Karpas-422 (cell line): ENCODE measurements at regions not wholly inside any gene's neighbourhood (a gene's known extent, or its start where the extent isn't known, plus 50 kb on each side); places are given as distances from the start of the nearest gene placed in this dataset.

ENCODE experiments used
- DNase-seq: peaks from one replicate; pipeline ENCODE4 v3.0.0-alpha.2; 2015
- H2AFZ ChIP-seq: fragments of 200-600 bp; sonication (generic); 2 replicates; pipeline ENCODE4 v1.6.1; 2014; ENCODE audit warnings: antibody characterized with exemption, low read length, mixed read lengths
- H3K27ac ChIP-seq: fragments of 200-600 bp; sonication (generic); 2 replicates; pipeline ENCODE4 v1.5.1; 2014; ENCODE audit warnings: mild to moderate bottlenecking, low read length, moderate library complexity
- H3K27me3 ChIP-seq: fragments of 200-600 bp; sonication (generic); 2 replicates; pipeline ENCODE4 v1.6.1; 2014; ENCODE audit warnings: low read length, mixed read lengths
- H3K36me3 ChIP-seq: fragments of 200-600 bp; sonication (generic); 2 replicates; pipeline ENCODE4 v1.6.1; 2014; ENCODE audit warnings: low read length, mixed read lengths; ENCODE audit not compliant: insufficient read depth
- H3K4me1 ChIP-seq: fragments of 200-600 bp; sonication (generic); 2 replicates; pipeline ENCODE4 v1.6.1; 2014; ENCODE audit warnings: mild to moderate bottlenecking, low read length, mixed read lengths
- H3K4me2 ChIP-seq: fragments of 200-600 bp; sonication (generic); 2 replicates; pipeline ENCODE4 v1.6.1; 2014; ENCODE audit warnings: low read length, low read depth, mild to moderate bottlenecking; ENCODE audit not compliant: poor library complexity, severe bottlenecking
- H3K4me3 ChIP-seq: fragments of 200-600 bp; sonication (generic); 2 replicates; pipeline ENCODE4 v1.5.1; 2014; ENCODE audit warnings: mild to moderate bottlenecking, antibody characterized with exemption, low read length, mixed read lengths
- H3K79me2 ChIP-seq: fragments of 200-600 bp; sonication (generic); 2 replicates; pipeline ENCODE4 v1.6.1; 2014; ENCODE audit warnings: mild to moderate bottlenecking, low read length, mixed read lengths
- H3K9ac ChIP-seq: fragments of 200-600 bp; sonication (generic); 2 replicates; pipeline ENCODE4 v1.6.0; 2014; ENCODE audit warnings: low read length
- H3K9me2 ChIP-seq: fragments of 200-600 bp; sonication (generic), shearing (Covaris generic); replicated peaks from 2 replicates; pipeline ENCODE4 v1.6.0; 2014; ENCODE audit warnings: mild to moderate bottlenecking, low read length, moderate library complexity; ENCODE audit not compliant: insufficient read depth
- H3K9me3 ChIP-seq: fragments of 300-700, 200-600 bp; sonication (generic); 2 replicates; pipeline ENCODE4 v1.6.1; 2014; ENCODE audit warnings: low read length, mixed read lengths
- H4K20me1 ChIP-seq: fragments of 200-600 bp; sonication (generic); 2 replicates; pipeline ENCODE4 v1.6.1; 2014; ENCODE audit warnings: mild to moderate bottlenecking, antibody characterized with exemption, low read length, low read depth; ENCODE audit not compliant: insufficient read depth

DNA sequence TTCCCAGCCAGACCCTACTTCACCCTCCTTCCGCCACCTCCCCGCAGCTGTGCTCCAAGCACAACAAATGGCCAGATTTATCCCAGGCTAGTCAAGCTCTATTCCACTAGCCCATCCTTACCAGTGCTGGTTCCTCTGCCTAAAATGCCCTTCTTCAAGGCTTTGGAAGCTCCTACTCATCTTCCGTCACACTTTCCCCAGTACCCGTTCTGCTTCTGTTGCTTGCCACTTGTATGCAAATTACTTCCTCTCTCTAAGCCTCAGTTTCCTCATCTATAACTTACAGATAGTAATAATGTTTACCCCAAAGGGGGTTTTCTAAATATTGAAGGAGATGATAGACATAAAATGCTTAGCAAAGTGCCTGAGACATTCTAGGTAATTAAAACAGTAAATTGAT is 193.1 kb downstream of the MAFB start:
- no peak for DNase-seq
- H3K9ac ChIP-seq = no peak overlapping the region
- no peak overlapping the region for H3K4me2 ChIP-seq
- H3K4me1 ChIP-seq = no peaks in the 10 kb centered on the region
- H2AFZ ChIP-seq = no peak overlapping the region
- no peaks in the 10 kb centered on the region for H3K9me2 ChIP-seq
- H3K79me2 ChIP-seq = no peaks in the 10 kb centered on the region
- H3K9me3 ChIP-seq = no peaks in the 10 kb centered on the region
- H3K27ac ChIP-seq = no peak overlapping the region
- H3K27me3 ChIP-seq = no peaks in the 10 kb centered on the region
- no peaks in the 10 kb centered on the region for H3K36me3 ChIP-seq
- no peaks in the 10 kb centered on the region; the same call in 1 of the 2 replicates for H4K20me1 ChIP-seq
- no peak overlapping the region for H3K4me3 ChIP-seq

DNA sequence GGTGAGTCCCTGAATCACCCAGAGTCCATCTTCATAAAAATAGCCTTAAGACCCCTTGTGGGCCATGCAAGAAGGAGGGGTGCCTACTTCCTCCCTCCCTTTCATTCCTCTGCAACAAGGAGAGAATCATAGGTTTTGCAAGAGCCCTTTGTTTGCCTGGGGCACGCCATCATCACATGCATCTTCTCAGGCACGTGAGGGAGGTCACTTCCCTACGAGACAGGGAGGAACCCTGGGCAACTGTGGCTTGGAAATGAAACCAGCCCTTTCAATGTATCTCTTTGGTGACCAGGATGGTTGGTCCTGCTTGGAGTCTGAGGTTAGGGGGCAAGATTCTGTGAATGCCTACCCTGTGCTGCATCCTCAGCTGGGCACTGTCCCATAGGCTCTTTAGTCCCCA is 194.8 kb downstream of the MAFB start:
- H3K79me2 ChIP-seq = no peaks in the 10 kb centered on the region
- no peaks in the 10 kb centered on the region for H3K27me3 ChIP-seq
- no peaks in the 10 kb centered on the region for H3K4me1 ChIP-seq
- no peaks in the 10 kb centered on the region for H3K36me3 ChIP-seq
- no peaks in the 10 kb centered on the region; the same call in 1 of the 2 replicates for H4K20me1 ChIP-seq
- H3K27ac ChIP-seq = no peak overlapping the region
- no peak overlapping the region for H3K4me3 ChIP-seq
- H3K9me3 ChIP-seq = no peaks in the 10 kb centered on the region
- no peak overlapping the region for H2AFZ ChIP-seq
- H3K9me2 ChIP-seq = no peaks in the 10 kb centered on the region
- H3K4me2 ChIP-seq = no peak overlapping the region
- no peak overlapping the region for H3K9ac ChIP-seq
- no peak for DNase-seq

GRCh38 chr20:40493549-40493948 is 195.5 kb downstream of the MAFB start:
- Histone ChIP-seq H3K4me3 (no peak overlapping the region), H4K20me1 (no peaks in the 10 kb centered on the region), H2AFZ (no peak overlapping the region), H3K4me2 (no peak overlapping the region), H3K9me3 (no peaks in the 10 kb centered on the region), H3K27ac (no peak overlapping the region), H3K79me2 (no peaks in the 10 kb centered on the region), H3K4me1 (no peaks in the 10 kb centered on the region), H3K36me3 (no peaks in the 10 kb centered on the region), H3K9me2 (no peaks in the 10 kb centered on the region), H3K9ac (no peak overlapping the region), H3K27me3 (no peaks in the 10 kb centered on the region)
- no peak for DNase-seq

GRCh38 chr20:40493071-40493470 is 196.0 kb downstream of the MAFB start:
- no peaks in the 10 kb centered on the region for H3K9me2 ChIP-seq
- H3K4me1 ChIP-seq = no peaks in the 10 kb centered on the region
- no peak overlapping the region for H3K4me2 ChIP-seq
- no peaks in the 10 kb centered on the region for H3K27me3 ChIP-seq
- DNase-seq = no peak
- no peaks in the 10 kb centered on the region for H3K79me2 ChIP-seq
- no peaks in the 10 kb centered on the region for H3K36me3 ChIP-seq
- no peaks in the 10 kb centered on the region for H3K9me3 ChIP-seq
- H3K9ac ChIP-seq = no peak overlapping the region
- H3K4me3 ChIP-seq = no peak overlapping the region
- H3K27ac ChIP-seq = no peak overlapping the region
- H2AFZ ChIP-seq = no peak overlapping the region
- no peaks in the 10 kb centered on the region for H4K20me1 ChIP-seq

DNA sequence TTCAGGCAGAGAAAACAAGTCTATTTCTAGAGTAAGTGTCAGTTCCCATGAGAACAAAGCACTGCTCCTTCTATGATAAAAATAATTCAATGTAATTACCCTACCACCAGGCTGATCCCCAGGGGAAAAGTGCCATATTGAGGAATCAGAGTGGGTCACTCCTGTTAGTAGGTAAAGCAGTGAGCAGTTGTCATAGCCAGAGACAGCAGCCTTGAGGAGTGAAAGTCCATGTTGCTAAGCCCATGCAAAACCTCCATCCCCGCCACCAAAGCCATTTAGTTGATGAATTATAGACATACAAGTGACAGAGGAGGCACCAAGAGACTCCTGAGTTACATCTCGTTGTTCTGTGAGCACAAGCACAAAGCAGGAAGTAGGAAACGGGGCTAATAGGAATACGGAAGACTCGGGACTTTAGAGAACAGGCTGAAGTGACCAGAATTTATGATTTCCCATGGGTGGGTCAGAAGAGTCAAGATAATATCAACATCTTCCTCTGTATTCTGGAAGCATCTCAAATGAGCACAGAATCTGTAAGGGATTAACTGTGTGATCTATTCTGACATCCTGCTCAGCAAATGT is 197.9 kb downstream of the MAFB start:
- DNase-seq = no peak
- Histone ChIP-seq H2AFZ (no peak overlapping the region), H3K4me2 (no peak overlapping the region), H4K20me1 (no peaks in the 10 kb centered on the region), H3K36me3 (no peaks in the 10 kb centered on the region), H3K4me1 (no peaks in the 10 kb centered on the region), H3K9me3 (peaks cover 3% of the 10 kb centered on the region; the same call in 1 of the 2 replicates), H3K27me3 (no peaks in the 10 kb centered on the region), H3K79me2 (no peaks in the 10 kb centered on the region), H3K27ac (no peak overlapping the region), H3K9ac (no peak overlapping the region), H3K9me2 (no peaks in the 10 kb centered on the region), H3K4me3 (no peak overlapping the region)

GRCh38 chr20:40489886-40490285 is 199.2 kb downstream of the MAFB start:
- Histone ChIP-seq H3K9me2 (no peaks in the 10 kb centered on the region), H3K9ac (no peak overlapping the region), H3K79me2 (no peaks in the 10 kb centered on the region), H4K20me1 (no peaks in the 10 kb centered on the region), H3K27me3 (no peaks in the 10 kb centered on the region), H3K4me3 (no peak overlapping the region), H2AFZ (no peak overlapping the region), H3K4me1 (no peaks in the 10 kb centered on the region), H3K4me2 (no peak overlapping the region), H3K36me3 (no peaks in the 10 kb centered on the region), H3K27ac (no peak overlapping the region), H3K9me3 (peaks cover 3% of the 10 kb centered on the region; the same call in 1 of the 2 replicates)
- no peak for DNase-seq

DNA sequence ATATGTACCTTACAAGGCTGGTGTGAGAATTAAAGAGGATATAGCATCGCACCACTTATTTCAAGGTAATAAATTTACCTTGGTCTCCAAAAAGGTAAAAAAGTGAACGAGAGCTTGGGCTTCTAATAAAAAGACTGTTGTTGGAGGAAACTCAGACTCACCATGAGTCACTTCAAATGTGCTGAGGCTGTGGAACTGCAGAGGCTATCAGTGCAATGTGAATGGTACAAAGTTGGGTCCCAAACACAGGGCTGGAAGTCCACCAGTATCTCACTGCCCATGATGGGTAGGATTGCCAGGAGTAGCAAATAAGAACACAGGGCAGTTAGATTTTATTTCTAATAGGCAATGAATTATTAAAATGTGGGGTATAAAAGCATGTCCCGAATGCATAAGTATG is 200.6 kb downstream of the MAFB start:
- Histone ChIP-seq H3K27ac (no peak overlapping the region), H3K79me2 (no peaks in the 10 kb centered on the region), H3K36me3 (no peaks in the 10 kb centered on the region), H3K4me2 (no peak overlapping the region), H3K9me2 (no peaks in the 10 kb centered on the region), H3K27me3 (no peaks in the 10 kb centered on the region), H2AFZ (no peak overlapping the region), H4K20me1 (no peaks in the 10 kb centered on the region), H3K9me3 (peaks cover 3% of the 10 kb centered on the region; the same call in 1 of the 2 replicates), H3K4me3 (no peak overlapping the region), H3K4me1 (no peaks in the 10 kb centered on the region), H3K9ac (no peak overlapping the region)
- DNase-seq = no peak

GRCh38 chr20:40486297-40486696 is 202.7 kb downstream of the MAFB start:
- no peaks in the 10 kb centered on the region for H4K20me1 ChIP-seq
- H3K27me3 ChIP-seq = no peaks in the 10 kb centered on the region
- no peaks in the 10 kb centered on the region for H3K4me1 ChIP-seq
- no peak overlapping the region for H2AFZ ChIP-seq
- peaks cover 3% of the 10 kb centered on the region; the same call in 1 of the 2 replicates for H3K9me3 ChIP-seq
- no peak for DNase-seq
- no peaks in the 10 kb centered on the region for H3K9me2 ChIP-seq
- H3K9ac ChIP-seq = no peak overlapping the region
- H3K27ac ChIP-seq = no peak overlapping the region
- H3K4me3 ChIP-seq = no peak overlapping the region
- no peaks in the 10 kb centered on the region for H3K36me3 ChIP-seq
- no peaks in the 10 kb centered on the region for H3K79me2 ChIP-seq
- no peak overlapping the region for H3K4me2 ChIP-seq
